HL-60 (cell line): ENCODE measurements at regions not wholly inside any gene's neighbourhood (a gene's known extent, or its start where the extent isn't known, plus 50 kb on each side); places are given as distances from the start of the nearest gene placed in this dataset.

Source experiments
- DNase-seq, 2 experiments: peaks; one replicate each; pipeline ENCODE4 v3.0.0-alpha.2; 2010 to 2020; ENCODE audit warnings: low read depth in 1 of 2, low spot score in 1 of 2
- H3K27ac ChIP-seq: fragments of 250-450 bp; sonication (Bioruptor Pico); replicated peaks from 2 replicates; pipeline ENCODE4 v1.5.1; 2020; ENCODE audit warnings: mild to moderate bottlenecking, moderate library complexity
- H3K27me3 ChIP-seq: fragments of 250-450 bp; sonication (Bioruptor Pico); 2 replicates; pipeline ENCODE4 v1.5.1; 2021; ENCODE audit warnings: mild to moderate bottlenecking, moderate library complexity; ENCODE audit not compliant: insufficient read depth, poor library complexity, severe bottlenecking
- H3K4me3 ChIP-seq: replicated peaks from 2 replicates; pipeline ENCODE4 v1.5.1; 2011; ENCODE audit warnings: mild to moderate bottlenecking, control low read depth, low read length; ENCODE audit not compliant: insufficient read depth
- GABPA ChIP-seq: IDR thresholded peaks from 2 replicates; pipeline ENCODE4 v1.6.1; 2012; ENCODE audit warnings: low read depth
- POLR2AphosphoS5 ChIP-seq: IDR thresholded peaks from 2 replicates; pipeline ENCODE4 v1.6.1; 2012; ENCODE audit warnings: low read depth
- SPI1 ChIP-seq: IDR thresholded peaks from 2 replicates; pipeline ENCODE4 v1.6.1; 2012; ENCODE audit warnings: low read depth, mild to moderate bottlenecking, borderline replicate concordance
- TF ChIP-seq, protein P1 (sequence below): IDR thresholded peaks from one replicate; pipeline ENCODE4 v1.5.1; 2011; ENCODE audit warnings: low read length, control low read depth, inconsistent platforms; ENCODE audit not compliant: insufficient read depth
- TF ChIP-seq, protein P2 (sequence below): IDR thresholded peaks from 2 replicates; pipeline ENCODE4 v1.6.1; 2012; ENCODE audit warnings: low read depth; ENCODE audit not compliant: insufficient replicate concordance

DNA sequence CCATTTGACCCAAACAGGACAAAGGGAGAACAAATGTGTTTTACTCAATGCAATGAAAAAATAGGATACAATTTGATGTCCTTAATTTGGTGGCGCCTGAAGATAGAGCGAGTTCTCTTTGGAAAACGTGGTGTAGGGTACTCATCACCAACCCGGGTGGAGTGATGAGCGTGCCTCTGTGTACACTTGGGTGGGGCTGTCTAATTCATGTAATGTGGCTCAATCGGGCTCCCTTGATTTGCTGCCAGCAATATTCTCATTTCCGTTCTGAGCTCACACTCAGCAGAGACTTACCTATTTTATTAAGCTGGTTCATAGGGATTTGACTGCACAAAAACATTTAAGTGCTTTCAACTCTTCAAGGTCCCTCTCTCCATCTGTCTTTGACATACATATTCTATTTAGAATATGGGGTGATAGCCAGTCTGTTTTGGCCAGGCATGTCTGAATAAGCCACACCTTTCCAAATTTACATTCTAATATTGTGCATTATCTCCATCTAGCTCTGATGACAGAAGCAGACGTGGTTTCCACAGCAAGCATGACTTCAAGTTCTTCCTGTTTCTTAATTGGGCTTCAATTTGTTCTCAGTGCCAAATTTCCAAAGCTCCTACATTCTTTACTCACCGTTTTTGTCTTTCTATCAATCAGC is 162.5 kb downstream of the IRX2 start:
- TF ChIP-seq, protein P1, sequence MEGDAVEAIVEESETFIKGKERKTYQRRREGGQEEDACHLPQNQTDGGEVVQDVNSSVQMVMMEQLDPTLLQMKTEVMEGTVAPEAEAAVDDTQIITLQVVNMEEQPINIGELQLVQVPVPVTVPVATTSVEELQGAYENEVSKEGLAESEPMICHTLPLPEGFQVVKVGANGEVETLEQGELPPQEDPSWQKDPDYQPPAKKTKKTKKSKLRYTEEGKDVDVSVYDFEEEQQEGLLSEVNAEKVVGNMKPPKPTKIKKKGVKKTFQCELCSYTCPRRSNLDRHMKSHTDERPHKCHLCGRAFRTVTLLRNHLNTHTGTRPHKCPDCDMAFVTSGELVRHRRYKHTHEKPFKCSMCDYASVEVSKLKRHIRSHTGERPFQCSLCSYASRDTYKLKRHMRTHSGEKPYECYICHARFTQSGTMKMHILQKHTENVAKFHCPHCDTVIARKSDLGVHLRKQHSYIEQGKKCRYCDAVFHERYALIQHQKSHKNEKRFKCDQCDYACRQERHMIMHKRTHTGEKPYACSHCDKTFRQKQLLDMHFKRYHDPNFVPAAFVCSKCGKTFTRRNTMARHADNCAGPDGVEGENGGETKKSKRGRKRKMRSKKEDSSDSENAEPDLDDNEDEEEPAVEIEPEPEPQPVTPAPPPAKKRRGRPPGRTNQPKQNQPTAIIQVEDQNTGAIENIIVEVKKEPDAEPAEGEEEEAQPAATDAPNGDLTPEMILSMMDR, result no peak
- TF ChIP-seq GABPA (no peak), SPI1 (no peak), POLR2AphosphoS5 (no peak)
- TF ChIP-seq, protein P2, sequence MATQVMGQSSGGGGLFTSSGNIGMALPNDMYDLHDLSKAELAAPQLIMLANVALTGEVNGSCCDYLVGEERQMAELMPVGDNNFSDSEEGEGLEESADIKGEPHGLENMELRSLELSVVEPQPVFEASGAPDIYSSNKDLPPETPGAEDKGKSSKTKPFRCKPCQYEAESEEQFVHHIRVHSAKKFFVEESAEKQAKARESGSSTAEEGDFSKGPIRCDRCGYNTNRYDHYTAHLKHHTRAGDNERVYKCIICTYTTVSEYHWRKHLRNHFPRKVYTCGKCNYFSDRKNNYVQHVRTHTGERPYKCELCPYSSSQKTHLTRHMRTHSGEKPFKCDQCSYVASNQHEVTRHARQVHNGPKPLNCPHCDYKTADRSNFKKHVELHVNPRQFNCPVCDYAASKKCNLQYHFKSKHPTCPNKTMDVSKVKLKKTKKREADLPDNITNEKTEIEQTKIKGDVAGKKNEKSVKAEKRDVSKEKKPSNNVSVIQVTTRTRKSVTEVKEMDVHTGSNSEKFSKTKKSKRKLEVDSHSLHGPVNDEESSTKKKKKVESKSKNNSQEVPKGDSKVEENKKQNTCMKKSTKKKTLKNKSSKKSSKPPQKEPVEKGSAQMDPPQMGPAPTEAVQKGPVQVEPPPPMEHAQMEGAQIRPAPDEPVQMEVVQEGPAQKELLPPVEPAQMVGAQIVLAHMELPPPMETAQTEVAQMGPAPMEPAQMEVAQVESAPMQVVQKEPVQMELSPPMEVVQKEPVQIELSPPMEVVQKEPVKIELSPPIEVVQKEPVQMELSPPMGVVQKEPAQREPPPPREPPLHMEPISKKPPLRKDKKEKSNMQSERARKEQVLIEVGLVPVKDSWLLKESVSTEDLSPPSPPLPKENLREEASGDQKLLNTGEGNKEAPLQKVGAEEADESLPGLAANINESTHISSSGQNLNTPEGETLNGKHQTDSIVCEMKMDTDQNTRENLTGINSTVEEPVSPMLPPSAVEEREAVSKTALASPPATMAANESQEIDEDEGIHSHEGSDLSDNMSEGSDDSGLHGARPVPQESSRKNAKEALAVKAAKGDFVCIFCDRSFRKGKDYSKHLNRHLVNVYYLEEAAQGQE, result no peak
- H3K27ac ChIP-seq, result no peak overlapping the region
- DNase-seq, result no peak
- H3K27me3 ChIP-seq, result no peaks in the 10 kb centered on the region
- H3K4me3 ChIP-seq, result no peak overlapping the region

DNA sequence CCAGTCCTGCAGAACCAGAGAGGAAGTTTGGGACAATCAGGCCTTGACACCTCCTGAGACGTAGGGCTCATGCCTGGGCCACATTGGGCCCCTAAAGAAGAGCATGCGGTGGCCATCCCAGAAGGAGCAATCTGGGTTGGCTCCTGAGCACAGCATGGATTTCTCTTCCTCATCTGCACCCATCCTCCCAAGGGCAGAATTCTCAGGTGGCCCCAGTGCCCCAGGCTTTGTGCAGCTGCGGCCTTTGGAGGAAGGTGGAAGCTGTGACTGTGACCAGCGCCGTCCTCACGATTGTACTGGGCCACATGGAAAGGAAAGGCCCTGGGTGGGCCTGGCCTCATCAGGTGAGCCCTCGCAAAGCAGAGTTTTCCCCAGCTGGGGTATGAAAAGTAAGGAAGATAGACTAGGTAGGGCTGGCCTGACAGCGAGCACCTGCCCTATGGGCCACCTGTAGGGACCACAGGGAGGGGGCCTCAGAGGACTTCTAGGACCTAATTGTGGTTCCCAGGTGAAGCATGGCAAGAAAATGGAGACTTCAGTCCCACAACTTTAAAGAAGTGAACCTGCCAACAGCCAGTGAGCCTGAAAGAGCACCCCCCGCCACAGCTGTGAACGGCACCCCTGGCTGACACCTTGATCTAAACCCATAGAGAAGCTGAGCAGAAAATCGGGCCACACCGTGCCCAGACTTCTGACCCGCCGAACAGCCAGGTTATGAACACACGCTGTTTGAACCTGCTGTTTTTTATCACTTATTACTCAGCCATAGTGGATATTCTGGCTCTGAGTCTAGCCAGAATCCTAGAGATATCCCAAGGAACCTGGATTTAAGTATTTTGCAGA is 164.1 kb downstream of the IRX2 start:
- TF ChIP-seq, protein P1, result no peak
- TF ChIP-seq SPI1, result no peak
- no peak for TF ChIP-seq GABPA
- TF ChIP-seq, protein P2, result no peak
- no peak for TF ChIP-seq POLR2AphosphoS5
- Histone ChIP-seq H3K27ac (no peak overlapping the region), H3K27me3 (no peaks in the 10 kb centered on the region)

GRCh38 chr5:2586016-2586715 is 165.3 kb downstream of the IRX2 start:
- TF ChIP-seq SPI1, result no peak
- no peak for TF ChIP-seq GABPA
- TF ChIP-seq, protein P2, result no peak
- TF ChIP-seq, protein P1, result no peak
- no peak for TF ChIP-seq POLR2AphosphoS5
- no peak overlapping the region for H3K27ac ChIP-seq

More for the DNA sequence above, 164.1 kb downstream of the IRX2 start:
- DNase-seq, result no peak
- no peak overlapping the region for H3K4me3 ChIP-seq

More at GRCh38 chr5:2586016-2586715, 165.3 kb downstream of the IRX2 start:
- H3K4me3 ChIP-seq, result no peak overlapping the region
- no peak for DNase-seq
- no peaks in the 10 kb centered on the region for H3K27me3 ChIP-seq
